Trophoblast cell (in vitro differentiated cells and primary cell): ENCODE measurements at regions not wholly inside any gene's neighbourhood (a gene's known extent, or its start where the extent isn't known, plus 50 kb on each side); places are given as distances from the start of the nearest gene placed in this dataset.

Source experiments
- DNase-seq, 2 donors: peaks; one replicate each; pipeline ENCODE4 v3.0.0-alpha.2; 2016
- H2AFZ ChIP-seq: 2 replicates; pipeline ENCODE4 v1.6.1; 2013; ENCODE audit warnings: low read length, moderate library complexity, mild to moderate bottlenecking; ENCODE audit not compliant: insufficient read depth, poor library complexity
- H2AK5ac ChIP-seq: 2 replicates; pipeline ENCODE4 v1.6.1; 2013; ENCODE audit warnings: mild to moderate bottlenecking, low read length
- H2BK120ac ChIP-seq: 2 replicates; pipeline ENCODE4 v1.6.1; 2013; ENCODE audit warnings: low read length, mild to moderate bottlenecking, moderate library complexity; ENCODE audit not compliant: insufficient read depth, poor library complexity
- H2BK12ac ChIP-seq: 2 replicates; pipeline ENCODE4 v1.6.1; 2013; ENCODE audit warnings: mild to moderate bottlenecking, low read length, moderate library complexity
- H2BK5ac ChIP-seq: 2 replicates; pipeline ENCODE4 v1.6.1; 2013; ENCODE audit warnings: low read length, low read depth, moderate library complexity, mild to moderate bottlenecking; ENCODE audit not compliant: poor library complexity
- H3K14ac ChIP-seq: 2 replicates; pipeline ENCODE4 v1.6.1; 2013; ENCODE audit warnings: mild to moderate bottlenecking, low read length
- H3K18ac ChIP-seq: 2 replicates; pipeline ENCODE4 v1.6.1; 2013; ENCODE audit warnings: mild to moderate bottlenecking, low read length
- H3K23ac ChIP-seq: 2 replicates; pipeline ENCODE4 v1.6.1; 2013; ENCODE audit warnings: low read length
- H3K27ac ChIP-seq: 2 replicates; pipeline ENCODE4 v1.5.1; 2013; ENCODE audit warnings: low read depth, mild to moderate bottlenecking, inconsistent platforms, low read length, moderate library complexity
- H3K27me3 ChIP-seq: 2 replicates; pipeline ENCODE4 v1.6.1; 2013; ENCODE audit warnings: inconsistent platforms, mild to moderate bottlenecking, low read length, moderate library complexity; ENCODE audit not compliant: insufficient read depth
- H3K36me3 ChIP-seq, 2 experiments: 1 replicate in 1 of 2; 2 replicates in 1 of 2; pipeline ENCODE4 v1.6.1; 2013; ENCODE audit warnings: low read length in 2 of 2, mild to moderate bottlenecking in 2 of 2, moderate library complexity in 1 of 2; ENCODE audit not compliant: insufficient read depth in 2 of 2, control insufficient read depth in 1 of 2
- H3K4ac ChIP-seq: 2 replicates; pipeline ENCODE4 v1.6.1; 2013; ENCODE audit warnings: low read depth, mild to moderate bottlenecking, low read length, moderate library complexity
- H3K4me1 ChIP-seq, 2 experiments: 1 replicate in 1 of 2; 2 replicates in 1 of 2; pipeline ENCODE4 v1.6.1; 2013; ENCODE audit warnings: low read length in 2 of 2, mild to moderate bottlenecking in 2 of 2, moderate library complexity in 1 of 2; ENCODE audit not compliant: insufficient read depth in 2 of 2, control insufficient read depth in 1 of 2
- H3K4me2 ChIP-seq: 2 replicates; pipeline ENCODE4 v1.6.1; 2013; ENCODE audit warnings: inconsistent platforms, mild to moderate bottlenecking, low read length, moderate library complexity
- H3K4me3 ChIP-seq: 2 replicates; pipeline ENCODE4 v1.5.1; 2013; ENCODE audit warnings: mild to moderate bottlenecking, low read depth, low read length, inconsistent platforms
- H3K79me1 ChIP-seq: one replicate; pipeline ENCODE4 v1.6.1; 2013; ENCODE audit warnings: low read length
- H3K79me2 ChIP-seq: 2 replicates; pipeline ENCODE4 v1.6.1; 2013; ENCODE audit warnings: low read length, mild to moderate bottlenecking; ENCODE audit not compliant: control insufficient read depth, insufficient read depth, poor library complexity
- H3K9ac ChIP-seq: 2 replicates; pipeline ENCODE4 v1.6.1; 2013; ENCODE audit warnings: mild to moderate bottlenecking, low read length
- H3K9me3 ChIP-seq: 2 replicates; pipeline ENCODE4 v1.6.1; 2013; ENCODE audit warnings: low read depth, mild to moderate bottlenecking, control low read depth, inconsistent platforms, low read length; ENCODE audit not compliant: insufficient read depth
- H4K12ac ChIP-seq: 2 replicates; pipeline ENCODE4 v1.6.1; 2013; ENCODE audit warnings: low read depth, mild to moderate bottlenecking, low read length, moderate library complexity
- H4K8ac ChIP-seq: 2 replicates; pipeline ENCODE4 v1.6.1; 2013; ENCODE audit warnings: low read depth, mild to moderate bottlenecking, low read length, moderate library complexity
- H4K91ac ChIP-seq: one replicate; pipeline ENCODE4 v1.6.1; 2013; ENCODE audit warnings: low read depth, mild to moderate bottlenecking, low read length, moderate library complexity
- WGBS: extraction: QIAGEN DNeasy Blood & Tissue Kit; methylation state at CpG from one replicate; pipeline ENCODE4 v1.1.7; 2013; ENCODE audit warnings: missing lambda C conversion rate; ENCODE audit not compliant: insufficient read length, insufficient coverage; ENCODE audit errors: extremely low coverage; 5-methylcytosine and 5-hydroxymethylcytosine counted together

GRCh38 chr4:110748071-110748470 is 125.2 kb upstream of the PITX2 start:
- H3K36me3 ChIP-seq = no peaks in the 10 kb centered on the region
- no peak overlapping the region for H3K23ac ChIP-seq
- H3K14ac ChIP-seq = no peak overlapping the region
- WGBS = no CpG with 5 or more reads among the region's 2 CpGs
- no peaks in the 10 kb centered on the region for H3K79me1 ChIP-seq
- H2AFZ ChIP-seq = no peak overlapping the region
- H3K9me3 ChIP-seq = no peaks in the 10 kb centered on the region
- H3K4me3 ChIP-seq = no peak overlapping the region
- no peaks in the 10 kb centered on the region for H3K4me1 ChIP-seq
- no peak overlapping the region for H4K8ac ChIP-seq
- H3K4ac ChIP-seq = no peak overlapping the region
- H4K12ac ChIP-seq = no peak overlapping the region
- H2BK120ac ChIP-seq = no peak overlapping the region
- H3K4me2 ChIP-seq = no peak overlapping the region
- no peak overlapping the region for H2BK12ac ChIP-seq
- no peak for DNase-seq
- no peak overlapping the region for H2AK5ac ChIP-seq
- no peak overlapping the region for H3K27ac ChIP-seq
- H4K91ac ChIP-seq = no peak overlapping the region
- H3K9ac ChIP-seq = no peak overlapping the region
- no peaks in the 10 kb centered on the region for H3K79me2 ChIP-seq
- H2BK5ac ChIP-seq = no peak overlapping the region
- no peaks in the 10 kb centered on the region for H3K27me3 ChIP-seq
- H3K18ac ChIP-seq = no peak overlapping the region

GRCh38 chr4:110751183-110751582 is 128.3 kb upstream of the PITX2 start:
- no peak overlapping the region for H4K12ac ChIP-seq
- no peak overlapping the region for H2BK12ac ChIP-seq
- no peak overlapping the region for H3K9ac ChIP-seq
- no peak overlapping the region for H3K4me2 ChIP-seq
- H2AK5ac ChIP-seq = no peak overlapping the region
- no peak overlapping the region for H3K23ac ChIP-seq
- no peak overlapping the region for H3K18ac ChIP-seq
- H3K27me3 ChIP-seq = no peaks in the 10 kb centered on the region
- H4K91ac ChIP-seq = no peak overlapping the region
- H3K4me3 ChIP-seq = no peak overlapping the region
- H3K79me1 ChIP-seq = no peaks in the 10 kb centered on the region
- H3K14ac ChIP-seq = no peak overlapping the region
- H3K36me3 ChIP-seq = no peaks in the 10 kb centered on the region
- H3K79me2 ChIP-seq = no peaks in the 10 kb centered on the region
- H3K9me3 ChIP-seq = no peaks in the 10 kb centered on the region
- no peak overlapping the region for H3K27ac ChIP-seq
- DNase-seq = no peak
- H2BK5ac ChIP-seq = no peak overlapping the region
- no peak overlapping the region for H4K8ac ChIP-seq
- H3K4ac ChIP-seq = no peak overlapping the region
- H2AFZ ChIP-seq = no peak overlapping the region
- H3K4me1 ChIP-seq = no peaks in the 10 kb centered on the region
- H2BK120ac ChIP-seq = no peak overlapping the region
- no CpG with 5 or more reads among the region's 3 CpGs for WGBS

GRCh38 chr4:110751986-110752385 is 129.1 kb upstream of the PITX2 start:
- Histone ChIP-seq H3K4me3 (no peak overlapping the region), H2AFZ (no peak overlapping the region), H2BK5ac (no peak overlapping the region), H2BK120ac (no peak overlapping the region), H4K8ac (no peak overlapping the region), H3K18ac (no peak overlapping the region), H4K12ac (no peak overlapping the region), H3K79me2 (no peaks in the 10 kb centered on the region), H3K27ac (no peak overlapping the region), H2AK5ac (no peak overlapping the region), H3K4me1 (no peaks in the 10 kb centered on the region), H3K14ac (no peak overlapping the region), H4K91ac (no peak overlapping the region), H2BK12ac (no peak overlapping the region), H3K4ac (no peak overlapping the region), H3K9ac (no peak overlapping the region), H3K79me1 (no peaks in the 10 kb centered on the region), H3K4me2 (no peak overlapping the region), H3K36me3 (no peaks in the 10 kb centered on the region), H3K27me3 (no peaks in the 10 kb centered on the region), H3K23ac (no peak overlapping the region), H3K9me3 (no peaks in the 10 kb centered on the region)
- no CpG with 5 or more reads among the region's 2 CpGs for WGBS
- DNase-seq = no peak

GRCh38 chr4:110753466-110753865 is 130.6 kb upstream of the PITX2 start:
- no peaks in the 10 kb centered on the region for H3K4me1 ChIP-seq
- no peak overlapping the region for H3K9ac ChIP-seq
- no peaks in the 10 kb centered on the region for H3K36me3 ChIP-seq
- no peak overlapping the region for H4K91ac ChIP-seq
- no CpG with 5 or more reads among the region's 3 CpGs for WGBS
- H3K4me2 ChIP-seq = no peak overlapping the region
- no peak overlapping the region for H3K14ac ChIP-seq
- no peak overlapping the region for H3K4ac ChIP-seq
- no peak overlapping the region for H3K4me3 ChIP-seq
- no peak overlapping the region for H2BK5ac ChIP-seq
- no peak overlapping the region for H3K27ac ChIP-seq
- no peak overlapping the region for H4K8ac ChIP-seq
- no peak overlapping the region for H4K12ac ChIP-seq
- no peaks in the 10 kb centered on the region for H3K27me3 ChIP-seq
- H2BK12ac ChIP-seq = no peak overlapping the region
- H3K9me3 ChIP-seq = no peaks in the 10 kb centered on the region
- no peak for DNase-seq
- H3K79me2 ChIP-seq = no peaks in the 10 kb centered on the region
- no peak overlapping the region for H2AFZ ChIP-seq
- no peaks in the 10 kb centered on the region for H3K79me1 ChIP-seq
- no peak overlapping the region for H2AK5ac ChIP-seq
- no peak overlapping the region for H2BK120ac ChIP-seq
- no peak overlapping the region for H3K23ac ChIP-seq
- H3K18ac ChIP-seq = no peak overlapping the region
